GM18873 (cell line): ENCODE measurements at regions not wholly inside any gene's neighbourhood (a gene's known extent, or its start where the extent isn't known, plus 50 kb on each side); places are given as distances from the start of the nearest gene placed in this dataset.
"Not testable (repeated sequence)": the region's sequence is repeated elsewhere in the genome, so short reads cannot be mapped to it uniquely, and the experiment has no call there.

ENCODE experiments used
- ATAC-seq: cut with Tn5 transposase; IDR thresholded peaks from one replicate; pipeline ENCODE4 v1.9.1; 2021; ENCODE audit warnings: mild to moderate bottlenecking, moderate library complexity, moderate number of reproducible peaks; ENCODE audit not compliant: unreplicated experiment, low FRiP score

DNA sequence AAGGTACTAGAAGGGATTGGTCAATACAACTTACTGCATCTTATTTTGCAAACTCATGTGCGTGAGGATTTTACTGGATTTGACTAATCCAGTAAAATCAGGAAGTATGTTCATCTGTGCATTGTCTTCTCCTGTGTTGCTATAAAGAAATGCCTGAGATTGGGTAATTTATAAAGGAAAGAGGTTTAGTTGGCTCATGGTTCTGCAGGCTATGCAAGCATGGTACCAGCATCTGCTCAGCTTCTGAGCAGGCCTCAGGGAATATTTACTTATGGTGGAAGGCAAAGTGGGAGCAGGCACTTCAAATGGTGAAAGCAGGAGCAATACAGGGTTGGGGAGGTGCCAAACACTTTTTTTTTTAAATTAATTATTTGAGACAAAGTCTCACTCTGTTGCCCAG is 2199.5 kb upstream of the WWC1 start:
- no peak for ATAC-seq

GRCh38 chr5:166093312-166093711 is 2198.1 kb upstream of the WWC1 start:
- ATAC-seq = no peak

DNA sequence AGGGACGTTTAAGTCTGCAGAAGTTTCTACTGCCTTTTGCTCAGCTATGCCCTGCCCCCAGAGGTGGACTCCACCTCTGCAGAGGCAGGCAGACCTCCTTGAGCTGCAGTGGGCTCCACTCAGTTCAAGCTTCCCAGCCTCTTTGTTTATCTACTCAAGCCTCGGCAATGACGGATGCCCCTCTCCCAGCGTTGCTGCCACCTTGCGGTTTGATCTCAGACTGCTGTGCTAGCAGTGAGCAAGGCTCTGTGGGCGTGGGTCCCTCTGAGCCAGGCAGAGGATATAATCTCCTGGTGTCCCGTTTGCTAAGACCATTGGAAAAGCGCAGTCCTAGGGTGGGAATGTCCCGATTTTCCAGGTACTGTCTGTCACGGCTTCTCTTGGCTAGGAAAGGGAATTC is 2188.5 kb upstream of the WWC1 start:
- no peak for ATAC-seq

DNA sequence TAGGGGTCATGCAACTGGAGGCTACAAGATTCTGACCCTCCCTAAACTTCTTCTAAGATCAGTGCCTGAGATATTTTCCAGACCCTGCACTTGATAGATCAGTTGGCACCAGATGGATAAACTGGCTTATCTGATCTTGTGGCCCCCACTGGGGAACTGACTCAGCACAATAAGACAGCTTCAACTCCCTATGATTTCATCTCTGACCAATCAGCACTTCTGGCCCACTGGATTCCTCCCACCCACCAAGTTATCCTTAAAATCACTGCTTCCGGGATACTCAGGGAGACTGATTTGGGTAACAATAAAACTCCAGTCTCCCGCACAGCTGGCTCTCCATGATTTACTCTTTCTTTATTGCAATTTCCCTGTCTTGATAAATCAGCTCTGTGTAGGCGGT is 2180.4 kb upstream of the WWC1 start:
- ATAC-seq = no peak

DNA sequence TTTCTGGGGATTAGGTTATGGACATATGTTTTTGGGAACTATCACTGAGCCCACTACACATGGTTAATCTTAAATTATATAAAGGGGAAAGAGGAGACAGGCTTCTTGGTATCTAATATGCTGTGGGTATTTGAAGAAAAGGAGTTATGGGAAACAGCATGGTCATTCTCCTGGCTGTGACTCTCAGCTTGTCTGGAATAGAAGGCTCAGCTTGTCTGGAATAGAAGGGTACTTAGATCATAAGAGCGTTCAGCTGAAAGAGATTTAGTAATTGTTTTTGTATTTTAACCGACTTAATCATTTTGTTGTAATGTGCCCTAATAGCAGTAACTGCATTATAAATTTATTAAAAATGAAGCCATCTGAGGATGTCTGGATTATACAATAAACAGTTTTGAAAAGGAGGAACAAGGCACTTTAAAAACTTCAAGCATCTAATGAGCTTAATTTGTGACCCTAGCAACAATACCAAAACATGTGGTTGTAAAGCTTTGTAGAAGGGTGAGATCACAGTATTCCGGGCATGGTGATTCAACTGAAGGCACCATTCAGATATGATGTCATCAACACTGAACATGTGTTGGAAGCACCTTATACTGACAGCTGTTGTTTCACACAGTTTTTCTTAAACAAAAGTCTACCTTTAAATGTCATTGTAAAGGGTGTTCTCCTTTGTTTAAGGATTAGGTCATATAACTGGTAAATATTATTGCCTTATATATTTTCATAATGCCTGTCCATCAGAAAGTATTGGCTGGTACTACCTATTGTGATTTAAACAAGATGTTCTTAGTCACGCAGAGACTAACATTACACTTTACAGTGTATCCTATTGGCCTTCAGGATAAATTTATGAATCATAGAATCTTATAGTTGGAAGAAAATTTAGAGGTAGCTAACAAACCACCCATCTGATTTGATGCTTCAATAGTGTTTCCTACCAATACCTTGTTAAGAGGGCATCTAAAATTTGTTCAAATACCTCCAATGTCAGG is 2174.1 kb upstream of the WWC1 start:
- no peak for ATAC-seq

- no peak for ATAC-seq
Measured at GRCh38 chr5:166119506-166119905, 2171.9 kb upstream of the WWC1 start.

GRCh38 chr5:166123717-166124116 is 2167.7 kb upstream of the WWC1 start:
- ATAC-seq = no peak

DNA sequence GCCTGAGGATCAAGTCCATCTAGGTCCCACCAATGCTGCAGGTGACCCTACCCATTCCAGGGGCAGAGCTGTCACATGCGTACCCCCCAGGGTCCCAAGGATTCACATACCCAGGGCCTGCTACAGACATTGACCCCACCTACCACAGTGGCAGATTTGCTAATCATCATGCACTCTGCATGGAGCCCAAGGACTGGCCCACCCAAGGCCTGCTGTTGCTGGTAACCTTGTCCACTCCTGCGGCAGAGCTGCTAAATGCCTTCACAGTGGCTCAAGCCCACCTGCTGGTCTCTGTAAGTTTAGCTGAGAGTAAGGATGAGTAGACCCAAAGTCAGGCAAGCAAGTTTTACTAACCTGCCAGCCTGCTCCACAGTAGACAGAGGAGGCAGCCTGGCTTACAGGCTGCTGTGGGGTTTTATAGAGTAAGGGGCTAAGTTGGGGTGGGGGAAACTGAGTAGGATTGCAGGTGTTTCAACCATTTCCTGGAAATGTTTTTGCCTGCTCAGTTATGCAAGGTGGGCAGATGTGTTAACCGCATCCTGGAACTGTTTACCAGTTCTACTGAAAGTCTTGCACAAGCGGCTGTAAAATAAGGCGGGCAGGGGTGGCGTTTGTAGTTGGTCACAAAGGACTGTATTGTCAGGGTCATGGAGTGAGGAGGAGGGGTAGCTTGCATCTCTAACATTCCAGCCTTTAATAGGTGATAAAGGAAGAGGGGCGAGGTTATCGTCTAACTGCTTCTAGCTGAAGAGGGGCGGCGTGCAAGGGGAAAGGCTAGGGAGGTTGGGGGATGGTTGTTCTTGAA is 2163.5 kb upstream of the WWC1 start:
- no peak for ATAC-seq

GRCh38 chr5:166145107-166145506 is 2146.3 kb upstream of the WWC1 start:
- not testable (repeated sequence) for ATAC-seq

DNA sequence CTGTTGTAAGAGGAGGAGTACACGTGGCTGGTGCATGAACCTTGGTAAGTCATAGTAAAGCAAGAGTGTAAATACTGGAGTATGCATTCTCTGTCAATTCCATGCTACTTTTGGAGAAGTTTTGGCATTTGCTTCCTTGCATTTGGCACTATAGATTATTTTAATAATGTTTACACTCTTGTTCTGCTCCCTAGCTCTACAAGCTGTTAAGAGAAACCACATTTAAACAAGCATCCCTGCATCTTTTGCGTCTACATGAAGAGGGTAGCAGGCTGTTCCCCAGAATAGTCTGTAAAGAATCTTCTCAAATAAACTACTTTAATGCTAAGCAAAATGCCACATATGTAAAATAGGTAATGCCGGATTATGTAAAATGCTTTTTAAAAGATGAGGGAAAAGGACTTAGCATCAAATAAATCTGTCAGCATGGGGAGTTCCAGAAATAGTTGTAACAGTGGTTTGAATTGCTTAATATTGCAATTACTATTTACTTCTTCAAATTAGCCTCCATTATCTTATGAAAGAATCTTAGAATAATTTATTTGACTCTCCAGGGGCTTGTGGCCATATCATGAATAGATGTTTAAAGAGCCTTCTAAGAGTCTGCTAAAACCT is 2127.3 kb upstream of the WWC1 start:
- ATAC-seq = no peak

DNA sequence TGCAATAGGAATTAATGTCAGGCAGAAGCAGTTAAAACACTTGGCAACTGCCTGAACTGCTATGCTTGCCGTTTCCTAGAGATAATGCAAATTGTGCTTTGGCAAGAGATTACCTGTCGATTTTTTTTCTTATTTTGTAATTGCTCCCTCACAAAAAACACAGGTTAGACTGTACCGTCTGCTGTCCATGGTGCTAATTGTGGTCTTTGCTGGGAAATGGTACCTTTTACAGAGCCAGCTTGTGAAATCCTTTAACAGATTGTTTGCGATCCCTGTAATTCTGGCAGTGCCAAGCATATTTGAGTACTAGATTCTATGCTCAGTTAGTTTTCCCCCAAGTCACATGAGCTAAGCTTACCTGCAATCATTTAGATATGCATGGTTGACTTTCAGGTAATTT is 2125.8 kb upstream of the WWC1 start:
- no peak for ATAC-seq

- ATAC-seq = no peak
Measured at GRCh38 chr5:166166071-166166470, 2125.4 kb upstream of the WWC1 start.

GRCh38 chr5:166172597-166172996 is 2118.8 kb upstream of the WWC1 start:
- ATAC-seq = no peak

GRCh38 chr5:166178411-166179080 is 2112.9 kb upstream of the WWC1 start:
- ATAC-seq = no peak

GRCh38 chr5:166185185-166185584 is 2106.3 kb upstream of the WWC1 start:
- ATAC-seq = no peak

DNA sequence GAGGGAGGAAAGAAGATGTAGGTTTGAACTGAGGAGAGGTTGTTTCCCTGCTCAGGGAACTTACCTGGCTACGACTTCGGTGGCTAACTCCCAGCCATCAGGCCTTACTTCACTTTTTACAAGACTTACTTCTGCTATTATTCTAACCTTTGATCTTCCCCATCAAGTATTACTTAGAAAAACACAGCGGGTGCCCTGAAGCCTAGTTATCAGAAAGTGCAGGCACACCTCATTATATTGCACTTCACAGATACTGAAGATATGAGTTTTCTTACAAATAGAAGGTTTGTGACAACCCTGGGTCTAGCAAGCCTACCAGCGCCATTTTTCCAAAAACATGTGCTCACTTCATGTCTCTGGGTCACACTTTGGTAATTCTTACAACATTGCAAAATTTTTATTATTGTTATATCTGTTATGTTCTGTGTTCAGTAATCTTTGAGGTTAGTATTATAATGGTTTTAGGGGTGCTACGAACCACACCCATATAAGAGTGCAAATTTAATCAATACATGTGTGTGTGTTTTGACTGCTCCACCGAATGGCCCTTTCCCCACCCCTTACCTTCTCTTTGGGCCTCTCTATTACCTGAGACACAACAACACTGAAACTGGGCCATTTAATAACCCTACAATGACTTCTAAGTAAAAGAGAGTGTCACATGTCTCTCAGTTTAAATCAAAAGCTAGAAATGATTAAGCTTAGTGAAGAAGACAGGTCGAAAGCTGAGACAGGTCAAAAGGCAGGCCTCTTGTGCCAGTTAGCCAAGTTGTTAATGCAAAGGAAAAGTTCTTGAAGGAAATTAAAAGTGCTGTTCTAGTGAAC is 2102.7 kb upstream of the WWC1 start:
- no peak for ATAC-seq

DNA sequence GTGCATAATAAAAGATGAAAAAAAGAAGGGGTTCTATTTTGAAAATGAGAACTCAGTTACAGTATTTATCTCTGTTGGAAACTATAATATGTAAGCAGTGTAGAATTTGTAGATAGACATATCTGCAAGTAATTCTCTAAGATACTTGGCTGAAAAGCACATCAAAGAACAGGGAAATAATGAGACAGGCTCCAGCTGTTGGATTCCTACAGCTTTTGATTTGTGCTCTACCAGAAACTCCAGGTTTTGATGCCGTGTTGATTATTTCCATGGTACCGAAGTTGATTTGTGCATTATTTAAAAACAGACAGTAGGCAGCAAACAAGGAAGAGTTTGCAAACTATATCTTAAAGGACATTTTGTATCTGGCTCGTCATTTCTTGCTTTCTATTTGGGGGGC is 2098.7 kb upstream of the WWC1 start:
- no peak for ATAC-seq

DNA sequence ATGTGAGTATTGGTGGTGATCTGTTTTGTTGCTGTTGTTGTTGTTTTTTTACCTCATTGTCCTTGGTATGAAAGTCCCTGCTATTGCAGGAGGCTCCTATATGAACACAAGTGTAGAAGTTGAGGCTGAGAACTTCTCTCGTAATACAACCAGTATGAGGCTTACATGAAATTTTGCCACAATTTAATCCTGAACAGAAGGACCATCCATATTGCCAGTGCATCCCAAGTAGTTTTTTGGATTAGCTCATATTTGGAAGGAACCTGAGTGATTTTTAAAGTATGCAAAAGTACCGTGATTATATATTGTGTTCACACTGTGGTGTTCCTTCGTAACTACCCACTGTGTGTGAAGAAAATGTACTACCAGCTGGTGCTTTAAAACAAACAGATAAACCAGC is 2095.5 kb upstream of the WWC1 start:
- ATAC-seq = no peak

DNA sequence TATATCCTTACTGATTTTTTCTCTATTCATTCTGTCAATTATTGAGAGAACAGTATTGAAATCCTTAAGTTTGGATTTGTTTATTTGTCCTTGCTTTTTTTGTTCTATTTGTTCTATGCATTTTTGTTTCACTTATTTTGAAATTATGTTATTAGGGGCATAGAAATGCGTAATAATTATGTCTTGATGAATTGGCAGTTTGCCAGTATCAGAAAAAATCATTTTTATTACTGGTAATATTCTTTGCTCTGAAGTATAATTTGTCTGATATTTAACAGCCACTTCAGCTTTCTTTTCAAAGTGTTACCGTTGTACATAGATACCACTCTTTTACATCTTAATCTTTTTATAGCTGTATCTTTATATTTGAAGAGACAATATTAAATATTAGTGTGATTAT is 2090.9 kb upstream of the WWC1 start:
- no peak for ATAC-seq

GRCh38 chr5:166211640-166212039 is 2079.8 kb upstream of the WWC1 start:
- ATAC-seq = no peak
